Upper lobe of left lung (tissue), 4 donors: ENCODE measurements at regions not wholly inside any gene's neighbourhood (a gene's known extent, or its start where the extent isn't known, plus 50 kb on each side); places are given as distances from the start of the nearest gene placed in this dataset.

Experiments used
- EP300 ChIP-seq, 4 donors: sonication (generic); formaldehyde crosslinking; IDR thresholded peaks; one replicate each; pipeline ENCODE4 v1.5.1; 2017; ENCODE audit warnings: antibody characterized with exemption in 4 of 4, control low read depth in 2 of 4
- POLR2A ChIP-seq, 4 donors: fragments of 450-650 bp; IDR thresholded peaks; one replicate each; pipeline ENCODE4 v1.5.1; 2016 to 2017; ENCODE audit warnings: antibody characterized with exemption in 4 of 4, mild to moderate bottlenecking in 2 of 4
- POLR2AphosphoS5 ChIP-seq, 2 donors: sonication (generic); formaldehyde crosslinking; IDR thresholded peaks; one replicate each; pipeline ENCODE4 v1.5.1; 2017; ENCODE audit warnings: antibody characterized with exemption in 2 of 2
- TF ChIP-seq, protein P1 (sequence below), 6 experiments: fragments of 450-650 bp in 4 of 6; fragments of 200-600 bp in 2 of 6; sonication (generic) in 2 of 6; IDR thresholded peaks; one replicate each; pipeline ENCODE4 v1.5.1; 2016 to 2019; ENCODE audit warnings: antibody characterized with exemption in 6 of 6

DNA sequence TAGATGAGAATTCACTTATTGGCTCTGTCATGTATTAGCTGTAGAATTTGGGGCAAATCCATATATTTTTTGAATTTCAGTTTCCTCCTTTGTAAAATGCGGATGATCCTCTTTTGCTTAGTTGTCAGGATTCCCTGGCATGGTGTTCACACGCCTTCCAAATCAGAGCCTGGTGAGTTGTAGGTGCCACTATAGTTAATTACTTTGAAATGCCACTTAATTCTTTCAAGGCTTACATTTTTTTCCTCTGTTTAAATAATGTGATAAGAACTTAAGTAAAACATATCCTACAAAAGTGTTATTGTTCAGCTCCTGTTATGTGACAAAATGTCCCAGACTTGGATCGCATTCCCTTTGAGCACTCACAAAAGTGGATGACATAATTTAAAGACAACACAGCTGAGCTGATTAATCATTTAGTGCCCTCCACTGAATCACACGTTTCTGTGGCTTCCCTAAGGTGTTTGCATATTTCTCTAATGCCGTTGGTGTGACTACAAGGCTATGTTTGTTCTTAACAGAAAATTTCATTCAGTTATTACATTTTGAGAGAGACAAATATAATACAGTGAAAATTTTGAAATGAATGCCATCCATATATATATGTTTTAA lies 471.2 kb upstream of the CHST9 start:
- TF ChIP-seq POLR2A (IDR thresholded peaks at IDR 0.05) (no peak), EP300 (IDR thresholded peaks at IDR 0.05) (no peak), POLR2AphosphoS5 (IDR thresholded peaks at IDR 0.05) (no peak)
- TF ChIP-seq, protein P1, sequence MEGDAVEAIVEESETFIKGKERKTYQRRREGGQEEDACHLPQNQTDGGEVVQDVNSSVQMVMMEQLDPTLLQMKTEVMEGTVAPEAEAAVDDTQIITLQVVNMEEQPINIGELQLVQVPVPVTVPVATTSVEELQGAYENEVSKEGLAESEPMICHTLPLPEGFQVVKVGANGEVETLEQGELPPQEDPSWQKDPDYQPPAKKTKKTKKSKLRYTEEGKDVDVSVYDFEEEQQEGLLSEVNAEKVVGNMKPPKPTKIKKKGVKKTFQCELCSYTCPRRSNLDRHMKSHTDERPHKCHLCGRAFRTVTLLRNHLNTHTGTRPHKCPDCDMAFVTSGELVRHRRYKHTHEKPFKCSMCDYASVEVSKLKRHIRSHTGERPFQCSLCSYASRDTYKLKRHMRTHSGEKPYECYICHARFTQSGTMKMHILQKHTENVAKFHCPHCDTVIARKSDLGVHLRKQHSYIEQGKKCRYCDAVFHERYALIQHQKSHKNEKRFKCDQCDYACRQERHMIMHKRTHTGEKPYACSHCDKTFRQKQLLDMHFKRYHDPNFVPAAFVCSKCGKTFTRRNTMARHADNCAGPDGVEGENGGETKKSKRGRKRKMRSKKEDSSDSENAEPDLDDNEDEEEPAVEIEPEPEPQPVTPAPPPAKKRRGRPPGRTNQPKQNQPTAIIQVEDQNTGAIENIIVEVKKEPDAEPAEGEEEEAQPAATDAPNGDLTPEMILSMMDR (IDR thresholded peaks at IDR 0.05) = no peak
